Prostate gland (tissue), 2 donors: ENCODE measurements at regions not wholly inside any gene's neighbourhood (a gene's known extent, or its start where the extent isn't known, plus 50 kb on each side); places are given as distances from the start of the nearest gene placed in this dataset.

Experiments
- DNase-seq: peaks from one replicate; pipeline ENCODE4 v3.0.0-alpha.2; 2019; ENCODE audit warnings: low spot score
- H3K27ac ChIP-seq, 2 donors: fragments of 200-600 bp; sonication (generic); 2 replicates each; pipeline ENCODE4 v1.5.1; 2017 to 2019
- H3K27me3 ChIP-seq: fragments of 200-600 bp; sonication (generic); replicated peaks from 2 replicates; pipeline ENCODE4 v1.5.1; 2019; ENCODE audit not compliant: insufficient read depth
- H3K36me3 ChIP-seq, 2 donors: fragments of 200-600 bp; sonication (generic); 1 replicate in 1 of 2; 2 replicates in 1 of 2; pipeline versions ENCODE4 v1.5.1 to v1.8.1; 2017 to 2019
- H3K4me1 ChIP-seq: fragments of 200-600 bp; sonication (generic); replicated peaks from 2 replicates; pipeline ENCODE4 v1.5.1; 2019
- H3K4me3 ChIP-seq, 2 donors: fragments of 200-600 bp; sonication (generic); 2 replicates each; pipeline ENCODE4 v1.5.1; 2017 to 2019
- H3K9me3 ChIP-seq: fragments of 200-600 bp; sonication (generic); 2 replicates; pipeline ENCODE4 v1.5.1; 2017
- CTCF ChIP-seq, 4 experiments: fragments of 200-600 bp in 2 of 4; fragments of 450-650 bp in 2 of 4; sonication (generic) in 2 of 4; IDR thresholded peaks; 1 replicate in 3 of 4; 2 replicates in 1 of 4; pipeline ENCODE4 v1.5.1; 2016 to 2019; ENCODE audit warnings: antibody characterized with exemption in 4 of 4, mild to moderate bottlenecking in 2 of 4, moderate library complexity in 2 of 4
- POLR2A ChIP-seq: fragments of 450-650 bp; IDR thresholded peaks from one replicate; pipeline ENCODE4 v1.6.1; 2016; ENCODE audit warnings: antibody characterized with exemption, mild to moderate bottlenecking
- POLR2AphosphoS5 ChIP-seq: sonication (generic); formaldehyde crosslinking; IDR thresholded peaks from one replicate; pipeline ENCODE4 v1.6.1; 2017; ENCODE audit warnings: antibody characterized with exemption
- WGBS: methylation state at CpG from one replicate; pipeline ENCODE4 v1.1.5; 2018; 5-methylcytosine and 5-hydroxymethylcytosine counted together
- intact Hi-C: fragments of 100-400 bp; cut with DNase I; formaldehyde crosslinking; loops from one replicate; pipeline ENCODE4 v1.14.2; 2022

- H3K4me1 ChIP-seq, result no peaks in the 10 kb centered on the region
- no peak overlapping the region for H3K27ac ChIP-seq
- H3K27me3 ChIP-seq, result no peaks in the 10 kb centered on the region
- intact Hi-C loops, result no loop called here
- WGBS, result 70% methylated on average over 3 of the region's 3 CpGs
- no peaks in the 10 kb centered on the region for H3K9me3 ChIP-seq
- no peak for DNase-seq
- H3K4me3 ChIP-seq, result no peak overlapping the region
- H3K36me3 ChIP-seq, result no peaks in the 10 kb centered on the region
- no peak for TF ChIP-seq CTCF (IDR thresholded peaks at IDR 0.05)
- no peak for TF ChIP-seq POLR2AphosphoS5
- TF ChIP-seq POLR2A, result no peak
Observed at GRCh38 chr13:31477961-31478360, 261.4 kb upstream of the RXFP2 start.

- WGBS, result 53% methylated on average over 2 of the region's 2 CpGs
Observed at GRCh38 chr13:31485183-31485582, 254.1 kb upstream of the RXFP2 start.

GRCh38 chr13:31485651-31486051 lies 253.7 kb upstream of the RXFP2 start:
- no peaks in the 10 kb centered on the region for H3K4me1 ChIP-seq
- H3K27me3 ChIP-seq, result no peaks in the 10 kb centered on the region
- DNase-seq, result no peak
- no peaks in the 10 kb centered on the region for H3K36me3 ChIP-seq
- H3K27ac ChIP-seq, result no peak overlapping the region
- intact Hi-C loops, result no loop called here
- TF ChIP-seq CTCF (IDR thresholded peaks at IDR 0.05) (no peak), POLR2A (no peak), POLR2AphosphoS5 (no peak)
- H3K9me3 ChIP-seq, result no peaks in the 10 kb centered on the region
- no peak overlapping the region for H3K4me3 ChIP-seq
- WGBS, result 14% methylated on average over 4 of the region's 4 CpGs

More at GRCh38 chr13:31485183-31485582, 254.1 kb upstream of the RXFP2 start:
- no peak overlapping the region for H3K4me3 ChIP-seq
- DNase-seq, result no peak
- no peaks in the 10 kb centered on the region for H3K4me1 ChIP-seq
- H3K9me3 ChIP-seq, result no peaks in the 10 kb centered on the region
- H3K36me3 ChIP-seq, result no peaks in the 10 kb centered on the region
- TF ChIP-seq CTCF (IDR thresholded peaks at IDR 0.05) (no peak), POLR2A (no peak), POLR2AphosphoS5 (no peak)
- no peak overlapping the region for H3K27ac ChIP-seq
- intact Hi-C loops, result no loop called here
- no peaks in the 10 kb centered on the region for H3K27me3 ChIP-seq

- H3K4me3 ChIP-seq, result no peak overlapping the region
- WGBS, result 93% methylated on average over 4 of the region's 4 CpGs
Observed at GRCh38 chr13:31495336-31495735, 244.0 kb upstream of the RXFP2 start.

More at GRCh38 chr13:31495336-31495735, 244.0 kb upstream of the RXFP2 start:
- intact Hi-C loops, result no loop called here
- Histone ChIP-seq H3K27ac (no peak overlapping the region), H3K4me1 (no peaks in the 10 kb centered on the region), H3K9me3 (no peaks in the 10 kb centered on the region), H3K27me3 (no peaks in the 10 kb centered on the region), H3K36me3 (no peaks in the 10 kb centered on the region)
- no peak for DNase-seq
- TF ChIP-seq CTCF (IDR thresholded peaks at IDR 0.05), result no peak
- TF ChIP-seq POLR2A, result no peak
- TF ChIP-seq POLR2AphosphoS5, result no peak
